Neural cell (in vitro differentiated cells): ENCODE measurements at regions not wholly inside any gene's neighbourhood (a gene's known extent, or its start where the extent isn't known, plus 50 kb on each side); places are given as distances from the start of the nearest gene placed in this dataset.

ENCODE experiments used
- EP300 ChIP-seq: fragments of 450-650 bp; conservative IDR thresholded peaks from 2 replicates; pipeline ENCODE4 v1.6.1; 2014; ENCODE audit warnings: antibody characterized with exemption, mild to moderate bottlenecking, moderate library complexity; ENCODE audit not compliant: poor library complexity, severe bottlenecking
- POLR2AphosphoS5 ChIP-seq: IDR thresholded peaks from 2 replicates; pipeline ENCODE4 v1.6.1; 2012
- TF ChIP-seq, protein P1 (sequence below): fragments of 450-650 bp; IDR thresholded peaks from 2 replicates; pipeline ENCODE4 v1.5.1; 2014; ENCODE audit warnings: antibody characterized with exemption, mild to moderate bottlenecking, moderate library complexity; ENCODE audit not compliant: poor library complexity, severe bottlenecking
- TF ChIP-seq, protein P2 (sequence below): IDR thresholded peaks from 2 replicates; pipeline ENCODE4 v1.6.1; 2012; ENCODE audit warnings: borderline replicate concordance

DNA sequence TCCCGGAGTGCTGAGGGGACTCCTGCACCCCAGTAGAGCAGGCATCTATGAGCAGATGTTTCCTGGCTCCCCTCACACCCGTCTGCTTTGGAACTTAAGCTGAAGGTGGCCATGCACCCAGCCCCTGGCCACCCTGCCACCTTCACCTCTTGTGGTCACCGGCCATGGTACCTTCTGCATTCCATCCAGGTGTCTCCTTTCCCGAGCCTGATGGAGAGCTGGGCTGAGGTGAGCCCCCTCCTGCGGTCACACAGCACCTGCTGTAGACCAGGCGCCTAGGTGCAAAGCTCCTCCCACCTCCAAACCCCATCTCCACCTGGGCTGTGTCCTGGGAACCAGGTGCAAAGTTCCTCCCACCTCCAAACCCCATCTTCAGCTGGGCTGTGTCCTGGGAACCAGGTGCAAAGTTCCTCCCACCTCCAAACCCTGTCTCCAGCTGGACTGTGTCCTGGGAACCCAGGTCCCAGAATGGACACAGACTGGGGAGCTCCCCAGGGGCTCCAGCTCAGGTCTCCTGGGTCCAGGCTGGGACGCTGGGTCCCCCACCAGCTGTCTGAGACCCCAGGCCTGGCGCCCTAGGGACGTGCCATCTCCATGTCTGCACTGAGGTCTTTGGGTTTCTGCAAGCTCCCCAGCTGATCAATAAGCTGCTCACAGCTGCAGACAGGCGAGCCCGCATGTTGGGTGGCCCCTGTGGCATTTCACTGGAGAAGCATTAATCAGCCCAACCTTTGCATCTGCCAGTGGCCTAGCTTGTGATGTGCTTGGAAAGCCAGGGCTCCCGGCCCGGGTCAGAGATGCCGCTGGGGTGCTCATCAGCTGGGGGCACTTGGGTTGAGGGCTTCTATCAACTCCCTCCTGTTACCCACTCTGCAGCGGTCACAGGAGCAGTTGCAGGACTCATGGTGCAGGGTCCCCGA lies 61.2 kb upstream of the INPP5A start:
- TF ChIP-seq, protein P1, sequence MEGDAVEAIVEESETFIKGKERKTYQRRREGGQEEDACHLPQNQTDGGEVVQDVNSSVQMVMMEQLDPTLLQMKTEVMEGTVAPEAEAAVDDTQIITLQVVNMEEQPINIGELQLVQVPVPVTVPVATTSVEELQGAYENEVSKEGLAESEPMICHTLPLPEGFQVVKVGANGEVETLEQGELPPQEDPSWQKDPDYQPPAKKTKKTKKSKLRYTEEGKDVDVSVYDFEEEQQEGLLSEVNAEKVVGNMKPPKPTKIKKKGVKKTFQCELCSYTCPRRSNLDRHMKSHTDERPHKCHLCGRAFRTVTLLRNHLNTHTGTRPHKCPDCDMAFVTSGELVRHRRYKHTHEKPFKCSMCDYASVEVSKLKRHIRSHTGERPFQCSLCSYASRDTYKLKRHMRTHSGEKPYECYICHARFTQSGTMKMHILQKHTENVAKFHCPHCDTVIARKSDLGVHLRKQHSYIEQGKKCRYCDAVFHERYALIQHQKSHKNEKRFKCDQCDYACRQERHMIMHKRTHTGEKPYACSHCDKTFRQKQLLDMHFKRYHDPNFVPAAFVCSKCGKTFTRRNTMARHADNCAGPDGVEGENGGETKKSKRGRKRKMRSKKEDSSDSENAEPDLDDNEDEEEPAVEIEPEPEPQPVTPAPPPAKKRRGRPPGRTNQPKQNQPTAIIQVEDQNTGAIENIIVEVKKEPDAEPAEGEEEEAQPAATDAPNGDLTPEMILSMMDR = no peak
- TF ChIP-seq, protein P2, sequence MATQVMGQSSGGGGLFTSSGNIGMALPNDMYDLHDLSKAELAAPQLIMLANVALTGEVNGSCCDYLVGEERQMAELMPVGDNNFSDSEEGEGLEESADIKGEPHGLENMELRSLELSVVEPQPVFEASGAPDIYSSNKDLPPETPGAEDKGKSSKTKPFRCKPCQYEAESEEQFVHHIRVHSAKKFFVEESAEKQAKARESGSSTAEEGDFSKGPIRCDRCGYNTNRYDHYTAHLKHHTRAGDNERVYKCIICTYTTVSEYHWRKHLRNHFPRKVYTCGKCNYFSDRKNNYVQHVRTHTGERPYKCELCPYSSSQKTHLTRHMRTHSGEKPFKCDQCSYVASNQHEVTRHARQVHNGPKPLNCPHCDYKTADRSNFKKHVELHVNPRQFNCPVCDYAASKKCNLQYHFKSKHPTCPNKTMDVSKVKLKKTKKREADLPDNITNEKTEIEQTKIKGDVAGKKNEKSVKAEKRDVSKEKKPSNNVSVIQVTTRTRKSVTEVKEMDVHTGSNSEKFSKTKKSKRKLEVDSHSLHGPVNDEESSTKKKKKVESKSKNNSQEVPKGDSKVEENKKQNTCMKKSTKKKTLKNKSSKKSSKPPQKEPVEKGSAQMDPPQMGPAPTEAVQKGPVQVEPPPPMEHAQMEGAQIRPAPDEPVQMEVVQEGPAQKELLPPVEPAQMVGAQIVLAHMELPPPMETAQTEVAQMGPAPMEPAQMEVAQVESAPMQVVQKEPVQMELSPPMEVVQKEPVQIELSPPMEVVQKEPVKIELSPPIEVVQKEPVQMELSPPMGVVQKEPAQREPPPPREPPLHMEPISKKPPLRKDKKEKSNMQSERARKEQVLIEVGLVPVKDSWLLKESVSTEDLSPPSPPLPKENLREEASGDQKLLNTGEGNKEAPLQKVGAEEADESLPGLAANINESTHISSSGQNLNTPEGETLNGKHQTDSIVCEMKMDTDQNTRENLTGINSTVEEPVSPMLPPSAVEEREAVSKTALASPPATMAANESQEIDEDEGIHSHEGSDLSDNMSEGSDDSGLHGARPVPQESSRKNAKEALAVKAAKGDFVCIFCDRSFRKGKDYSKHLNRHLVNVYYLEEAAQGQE = no peak
- TF ChIP-seq POLR2AphosphoS5 (no peak), EP300 (no peak)
